ENCODE measurements at regions not wholly inside any gene's neighbourhood (a gene's known extent, or its start where the extent isn't known, plus 50 kb on each side); places are given as distances from the start of the nearest gene placed in this dataset.

DNA sequence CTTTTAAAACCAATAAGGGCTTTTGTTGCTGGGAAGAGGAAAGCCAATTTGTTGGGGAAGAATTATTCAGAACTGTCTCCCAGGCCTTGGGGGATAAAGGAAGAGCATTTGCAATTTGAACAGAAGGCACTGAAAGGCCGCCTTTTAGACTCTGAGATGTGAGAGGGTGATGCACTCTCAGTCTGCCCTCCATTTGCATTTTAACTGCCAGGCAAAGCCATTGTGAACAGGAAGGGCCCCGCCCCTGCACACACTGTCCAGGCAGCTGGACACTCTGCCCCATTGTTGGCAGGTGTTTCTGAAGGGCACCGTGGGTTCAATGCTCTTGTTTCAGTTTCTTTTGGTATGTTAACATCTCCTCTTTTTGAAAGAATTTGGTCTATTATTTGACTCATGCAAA is 169.5 kb upstream of the COPS8 start:
- Mint-ChIP-seq H3K27me3 (ENCODE audit: low read depth) (peaks cover 2% of the 10 kb centered on the region), H3K4me1 (peaks cover 4% of the 10 kb centered on the region), H3K4me3 (no peak overlapping the region), H3K36me3 (no peaks in the 10 kb centered on the region), H3K27ac (no peak overlapping the region), H3K9me3 (no peaks in the 10 kb centered on the region)
- CTCF ChIA-PET, result no interaction called here
- TF ChIP-seq E2F4 (CRISPR knock-in tag; IDR thresholded peaks at IDR 0.05; ENCODE audit: borderline replicate concordance, low read depth), result no peak
- TF ChIP-seq ETV6 (CRISPR knock-in tag; IDR thresholded peaks at IDR 0.05), result no peak
- TF ChIP-seq SP1 (CRISPR knock-in tag; conservative IDR thresholded peaks at IDR 0.05), result no peak
- no peak for TF ChIP-seq NR3C1 (CRISPR knock-in tag; conservative IDR thresholded peaks at IDR 0.05; ENCODE audit: low read depth)
- no peak for TF ChIP-seq JUN (CRISPR knock-in tag; IDR thresholded peaks at IDR 0.05)
- TF ChIP-seq, protein P1, sequence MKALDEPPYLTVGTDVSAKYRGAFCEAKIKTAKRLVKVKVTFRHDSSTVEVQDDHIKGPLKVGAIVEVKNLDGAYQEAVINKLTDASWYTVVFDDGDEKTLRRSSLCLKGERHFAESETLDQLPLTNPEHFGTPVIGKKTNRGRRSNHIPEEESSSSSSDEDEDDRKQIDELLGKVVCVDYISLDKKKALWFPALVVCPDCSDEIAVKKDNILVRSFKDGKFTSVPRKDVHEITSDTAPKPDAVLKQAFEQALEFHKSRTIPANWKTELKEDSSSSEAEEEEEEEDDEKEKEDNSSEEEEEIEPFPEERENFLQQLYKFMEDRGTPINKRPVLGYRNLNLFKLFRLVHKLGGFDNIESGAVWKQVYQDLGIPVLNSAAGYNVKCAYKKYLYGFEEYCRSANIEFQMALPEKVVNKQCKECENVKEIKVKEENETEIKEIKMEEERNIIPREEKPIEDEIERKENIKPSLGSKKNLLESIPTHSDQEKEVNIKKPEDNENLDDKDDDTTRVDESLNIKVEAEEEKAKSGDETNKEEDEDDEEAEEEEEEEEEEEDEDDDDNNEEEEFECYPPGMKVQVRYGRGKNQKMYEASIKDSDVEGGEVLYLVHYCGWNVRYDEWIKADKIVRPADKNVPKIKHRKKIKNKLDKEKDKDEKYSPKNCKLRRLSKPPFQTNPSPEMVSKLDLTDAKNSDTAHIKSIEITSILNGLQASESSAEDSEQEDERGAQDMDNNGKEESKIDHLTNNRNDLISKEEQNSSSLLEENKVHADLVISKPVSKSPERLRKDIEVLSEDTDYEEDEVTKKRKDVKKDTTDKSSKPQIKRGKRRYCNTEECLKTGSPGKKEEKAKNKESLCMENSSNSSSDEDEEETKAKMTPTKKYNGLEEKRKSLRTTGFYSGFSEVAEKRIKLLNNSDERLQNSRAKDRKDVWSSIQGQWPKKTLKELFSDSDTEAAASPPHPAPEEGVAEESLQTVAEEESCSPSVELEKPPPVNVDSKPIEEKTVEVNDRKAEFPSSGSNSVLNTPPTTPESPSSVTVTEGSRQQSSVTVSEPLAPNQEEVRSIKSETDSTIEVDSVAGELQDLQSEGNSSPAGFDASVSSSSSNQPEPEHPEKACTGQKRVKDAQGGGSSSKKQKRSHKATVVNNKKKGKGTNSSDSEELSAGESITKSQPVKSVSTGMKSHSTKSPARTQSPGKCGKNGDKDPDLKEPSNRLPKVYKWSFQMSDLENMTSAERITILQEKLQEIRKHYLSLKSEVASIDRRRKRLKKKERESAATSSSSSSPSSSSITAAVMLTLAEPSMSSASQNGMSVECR (CRISPR knock-in tag; IDR thresholded peaks at IDR 0.05; ENCODE audit: borderline replicate concordance), result no peak
- TF ChIP-seq IRF2 (CRISPR knock-in tag; IDR thresholded peaks at IDR 0.05; ENCODE audit: borderline replicate concordance, low read depth), result no peak
- TF ChIP-seq GRHL2 (CRISPR knock-in tag; IDR thresholded peaks at IDR 0.05; ENCODE audit: insufficient replicate concordance, severe bottlenecking), result no peak
- TF ChIP-seq MXD4 (CRISPR knock-in tag; IDR thresholded peaks at IDR 0.05; ENCODE audit: borderline replicate concordance), result no peak
- TF ChIP-seq E2F5 (CRISPR knock-in tag; IDR thresholded peaks at IDR 0.05), result no peak
- TF ChIP-seq, protein P2, sequence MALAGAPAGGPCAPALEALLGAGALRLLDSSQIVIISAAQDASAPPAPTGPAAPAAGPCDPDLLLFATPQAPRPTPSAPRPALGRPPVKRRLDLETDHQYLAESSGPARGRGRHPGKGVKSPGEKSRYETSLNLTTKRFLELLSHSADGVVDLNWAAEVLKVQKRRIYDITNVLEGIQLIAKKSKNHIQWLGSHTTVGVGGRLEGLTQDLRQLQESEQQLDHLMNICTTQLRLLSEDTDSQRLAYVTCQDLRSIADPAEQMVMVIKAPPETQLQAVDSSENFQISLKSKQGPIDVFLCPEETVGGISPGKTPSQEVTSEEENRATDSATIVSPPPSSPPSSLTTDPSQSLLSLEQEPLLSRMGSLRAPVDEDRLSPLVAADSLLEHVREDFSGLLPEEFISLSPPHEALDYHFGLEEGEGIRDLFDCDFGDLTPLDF (CRISPR knock-in tag; IDR thresholded peaks at IDR 0.05), result no peak
- no peak for TF ChIP-seq TEAD4 (CRISPR knock-in tag; IDR thresholded peaks at IDR 0.05)
- TF ChIP-seq, protein P3, sequence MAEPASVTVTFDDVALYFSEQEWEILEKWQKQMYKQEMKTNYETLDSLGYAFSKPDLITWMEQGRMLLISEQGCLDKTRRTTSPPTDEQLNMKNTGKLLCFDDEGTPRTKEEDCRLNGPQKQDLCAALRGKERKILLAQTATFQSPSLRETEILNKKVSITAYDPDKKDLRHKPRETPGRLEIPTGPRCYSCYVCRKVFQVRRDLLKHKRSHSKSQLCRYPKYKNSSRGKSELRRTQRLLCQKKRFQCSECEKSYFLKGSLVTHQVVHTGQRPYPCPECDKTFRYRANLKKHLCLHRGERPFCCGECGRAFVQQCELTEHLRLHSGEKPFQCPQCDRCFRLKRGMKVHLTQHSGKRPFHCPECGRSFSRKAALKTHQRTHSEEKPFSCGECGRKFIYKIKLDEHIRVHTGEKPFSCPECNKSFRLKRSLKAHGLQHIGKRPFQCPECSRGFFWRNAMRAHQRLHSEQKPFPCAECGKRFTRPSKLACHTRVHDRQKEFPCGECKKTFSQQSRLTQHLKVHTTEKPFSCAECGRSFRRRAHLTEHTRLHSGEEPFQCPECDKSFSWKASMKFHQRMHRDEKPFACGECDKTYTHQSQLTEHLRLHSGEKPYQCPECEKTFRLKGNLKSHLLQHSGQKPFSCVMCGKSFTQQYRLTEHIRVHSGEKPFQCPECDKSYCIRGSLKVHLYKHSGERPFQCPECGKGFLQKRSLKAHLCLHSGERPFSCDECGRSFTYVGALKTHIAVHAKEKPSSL (CRISPR knock-in tag; conservative IDR thresholded peaks at IDR 0.05), result no peak
- TF ChIP-seq, protein P4, sequence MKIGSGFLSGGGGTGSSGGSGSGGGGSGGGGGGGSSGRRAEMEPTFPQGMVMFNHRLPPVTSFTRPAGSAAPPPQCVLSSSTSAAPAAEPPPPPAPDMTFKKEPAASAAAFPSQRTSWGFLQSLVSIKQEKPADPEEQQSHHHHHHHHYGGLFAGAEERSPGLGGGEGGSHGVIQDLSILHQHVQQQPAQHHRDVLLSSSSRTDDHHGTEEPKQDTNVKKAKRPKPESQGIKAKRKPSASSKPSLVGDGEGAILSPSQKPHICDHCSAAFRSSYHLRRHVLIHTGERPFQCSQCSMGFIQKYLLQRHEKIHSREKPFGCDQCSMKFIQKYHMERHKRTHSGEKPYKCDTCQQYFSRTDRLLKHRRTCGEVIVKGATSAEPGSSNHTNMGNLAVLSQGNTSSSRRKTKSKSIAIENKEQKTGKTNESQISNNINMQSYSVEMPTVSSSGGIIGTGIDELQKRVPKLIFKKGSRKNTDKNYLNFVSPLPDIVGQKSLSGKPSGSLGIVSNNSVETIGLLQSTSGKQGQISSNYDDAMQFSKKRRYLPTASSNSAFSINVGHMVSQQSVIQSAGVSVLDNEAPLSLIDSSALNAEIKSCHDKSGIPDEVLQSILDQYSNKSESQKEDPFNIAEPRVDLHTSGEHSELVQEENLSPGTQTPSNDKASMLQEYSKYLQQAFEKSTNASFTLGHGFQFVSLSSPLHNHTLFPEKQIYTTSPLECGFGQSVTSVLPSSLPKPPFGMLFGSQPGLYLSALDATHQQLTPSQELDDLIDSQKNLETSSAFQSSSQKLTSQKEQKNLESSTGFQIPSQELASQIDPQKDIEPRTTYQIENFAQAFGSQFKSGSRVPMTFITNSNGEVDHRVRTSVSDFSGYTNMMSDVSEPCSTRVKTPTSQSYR (CRISPR knock-in tag; IDR thresholded peaks at IDR 0.05), result no peak
- no peak for TF ChIP-seq NR1H2 (CRISPR knock-in tag; IDR thresholded peaks at IDR 0.05)
- TF ChIP-seq RORB (CRISPR knock-in tag; IDR thresholded peaks at IDR 0.05), result no peak
- DNase-seq (ENCODE audit: low spot score) (no peak), ATAC-seq (no peak)
- POLR2A ChIA-PET, result no interaction called here
